Brain microvascular endothelial cell (primary cell): ENCODE measurements at regions not wholly inside any gene's neighbourhood (a gene's known extent, or its start where the extent isn't known, plus 50 kb on each side); places are given as distances from the start of the nearest gene placed in this dataset.

Source experiments
- DNase-seq: peaks from one replicate; pipeline ENCODE4 v3.0.0-alpha.2; 2020
- H3K27ac ChIP-seq: fragments of 250-450 bp; sonication (Bioruptor Pico); 2 replicates; pipeline ENCODE4 v1.5.1; 2020; ENCODE audit warnings: mild to moderate bottlenecking, moderate library complexity
- H3K27me3 ChIP-seq: fragments of 250-450 bp; sonication (Bioruptor Pico); replicated peaks from 2 replicates; pipeline ENCODE4 v1.5.1; 2020; ENCODE audit warnings: mild to moderate bottlenecking
- H3K36me3 ChIP-seq: fragments of 250-450 bp; sonication (Bioruptor Pico); replicated peaks from 2 replicates; pipeline ENCODE4 v1.5.1; 2020; ENCODE audit warnings: mild to moderate bottlenecking
- H3K4me3 ChIP-seq: 2 replicates; pipeline ENCODE4 v1.5.1; 2011; ENCODE audit warnings: low read depth, mild to moderate bottlenecking, control low read depth, low read length, moderate library complexity
- in situ Hi-C: cut with HindIII; loops from 2 replicates; pipeline ENCODE4 v1.10.0; 2017; ENCODE audit warnings: low sequenced_read_pairs, low pct_ligation_motif_present
- TF ChIP-seq, protein P1 (sequence below): IDR thresholded peaks from 2 replicates; pipeline ENCODE4 v1.5.1; 2011; ENCODE audit warnings: low read depth, mild to moderate bottlenecking, moderate library complexity, low read length, control low read depth, inconsistent platforms; ENCODE audit errors: missing control alignments

DNA sequence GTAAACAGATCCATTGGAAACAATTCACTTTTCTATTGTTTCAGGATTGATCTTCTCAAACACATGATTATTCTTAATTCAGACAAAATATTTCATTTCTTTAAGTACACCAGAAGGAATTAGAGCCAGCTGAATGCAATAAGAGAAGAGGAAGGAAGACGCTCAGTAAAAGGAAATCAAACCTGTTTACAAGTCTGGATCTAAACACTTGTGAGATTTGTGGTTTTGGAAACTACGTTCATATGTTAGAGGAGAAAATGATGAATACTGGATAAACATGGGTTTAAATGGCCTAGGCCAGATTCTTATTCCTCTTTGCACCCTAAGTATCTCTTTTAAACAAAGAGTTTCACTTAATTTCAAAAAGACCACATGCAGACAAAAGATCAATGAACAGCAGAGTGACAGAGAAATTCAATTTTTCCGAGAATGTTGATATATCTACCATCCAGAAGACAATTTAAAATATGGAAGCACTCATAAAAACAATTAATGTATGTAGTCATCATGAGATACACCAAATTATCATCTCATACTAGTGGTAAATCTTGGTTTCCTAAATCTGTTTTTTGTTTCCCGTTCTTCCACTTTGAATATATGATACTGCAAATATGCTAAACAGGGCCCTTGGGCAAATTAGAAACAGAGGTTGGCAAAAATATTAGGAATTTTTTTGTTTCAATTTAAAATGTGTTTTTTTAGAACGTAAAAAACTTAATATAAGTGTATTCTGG is 703.5 kb upstream of the CITED2 start:
- Histone ChIP-seq H3K4me3 (no peak overlapping the region), H3K27ac (peak overlapping the region; percentile 88), H3K27me3 (no peaks in the 10 kb centered on the region), H3K36me3 (no peaks in the 10 kb centered on the region)
- in situ Hi-C loops, result no loop called here
- TF ChIP-seq, protein P1, sequence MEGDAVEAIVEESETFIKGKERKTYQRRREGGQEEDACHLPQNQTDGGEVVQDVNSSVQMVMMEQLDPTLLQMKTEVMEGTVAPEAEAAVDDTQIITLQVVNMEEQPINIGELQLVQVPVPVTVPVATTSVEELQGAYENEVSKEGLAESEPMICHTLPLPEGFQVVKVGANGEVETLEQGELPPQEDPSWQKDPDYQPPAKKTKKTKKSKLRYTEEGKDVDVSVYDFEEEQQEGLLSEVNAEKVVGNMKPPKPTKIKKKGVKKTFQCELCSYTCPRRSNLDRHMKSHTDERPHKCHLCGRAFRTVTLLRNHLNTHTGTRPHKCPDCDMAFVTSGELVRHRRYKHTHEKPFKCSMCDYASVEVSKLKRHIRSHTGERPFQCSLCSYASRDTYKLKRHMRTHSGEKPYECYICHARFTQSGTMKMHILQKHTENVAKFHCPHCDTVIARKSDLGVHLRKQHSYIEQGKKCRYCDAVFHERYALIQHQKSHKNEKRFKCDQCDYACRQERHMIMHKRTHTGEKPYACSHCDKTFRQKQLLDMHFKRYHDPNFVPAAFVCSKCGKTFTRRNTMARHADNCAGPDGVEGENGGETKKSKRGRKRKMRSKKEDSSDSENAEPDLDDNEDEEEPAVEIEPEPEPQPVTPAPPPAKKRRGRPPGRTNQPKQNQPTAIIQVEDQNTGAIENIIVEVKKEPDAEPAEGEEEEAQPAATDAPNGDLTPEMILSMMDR, result no peak
- DNase-seq, result no peak

GRCh38 chr6:140076105-140076504 is 701.7 kb upstream of the CITED2 start:
- no peak for DNase-seq
- in situ Hi-C loops, result no loop called here
- H3K4me3 ChIP-seq, result no peak overlapping the region
- H3K36me3 ChIP-seq, result no peaks in the 10 kb centered on the region
- no peaks in the 10 kb centered on the region for H3K27me3 ChIP-seq
- TF ChIP-seq, protein P1, result no peak
- H3K27ac ChIP-seq, result no peak overlapping the region

- no peaks in the 10 kb centered on the region for H3K27me3 ChIP-seq
- peak overlapping the region; percentile 76 for H3K27ac ChIP-seq
- no peak for DNase-seq
- H3K4me3 ChIP-seq, result no peak overlapping the region
- no peaks in the 10 kb centered on the region for H3K36me3 ChIP-seq
- TF ChIP-seq, protein P1, result no peak
- in situ Hi-C loops, result no loop called here
These were observed 699.0 kb upstream of the CITED2 start for GRCh38 chr6:140073456-140073855.

- Histone ChIP-seq H3K36me3 (no peaks in the 10 kb centered on the region), H3K27me3 (no peaks in the 10 kb centered on the region), H3K27ac (peak overlapping the region; percentile 76), H3K4me3 (no peak overlapping the region)
- DNase-seq, result peak; percentile 70
- in situ Hi-C loops, result no loop called here
- TF ChIP-seq, protein P1, result no peak
These were observed 697.2 kb upstream of the CITED2 start for GRCh38 chr6:140071601-140072062.

GRCh38 chr6:140070846-140071473 is 696.5 kb upstream of the CITED2 start:
- TF ChIP-seq, protein P1, result no peak
- Histone ChIP-seq H3K36me3 (no peaks in the 10 kb centered on the region), H3K4me3 (no peak overlapping the region), H3K27me3 (no peaks in the 10 kb centered on the region), H3K27ac (peak overlapping the region; percentile 76)
- peak; percentile 83 for DNase-seq
- in situ Hi-C loops, result no loop called here
